ENCODE measurements at regions not wholly inside any gene's neighbourhood (a gene's known extent, or its start where the extent isn't known, plus 50 kb on each side); places are given as distances from the start of the nearest gene placed in this dataset.

GRCh38 chr13:97715763-97716162 is 237.7 kb upstream of the IPO5 start:
- POLR2A ChIA-PET = no interaction called here
- ATAC-seq (no peak), DNase-seq (no peak)
- Mint-ChIP-seq H3K9me3 (ENCODE audit: insufficient read depth) (no peaks in the 10 kb centered on the region), H3K27me3 (ENCODE audit: low read depth) (no peaks in the 10 kb centered on the region), H3K36me3 (ENCODE audit: low read depth) (no peaks in the 10 kb centered on the region), H3K4me3 (no peak overlapping the region), H3K27ac (no peak overlapping the region), H3K4me1 (ENCODE audit: low read depth) (no peaks in the 10 kb centered on the region)
- CTCF ChIA-PET = no interaction called here

DNA sequence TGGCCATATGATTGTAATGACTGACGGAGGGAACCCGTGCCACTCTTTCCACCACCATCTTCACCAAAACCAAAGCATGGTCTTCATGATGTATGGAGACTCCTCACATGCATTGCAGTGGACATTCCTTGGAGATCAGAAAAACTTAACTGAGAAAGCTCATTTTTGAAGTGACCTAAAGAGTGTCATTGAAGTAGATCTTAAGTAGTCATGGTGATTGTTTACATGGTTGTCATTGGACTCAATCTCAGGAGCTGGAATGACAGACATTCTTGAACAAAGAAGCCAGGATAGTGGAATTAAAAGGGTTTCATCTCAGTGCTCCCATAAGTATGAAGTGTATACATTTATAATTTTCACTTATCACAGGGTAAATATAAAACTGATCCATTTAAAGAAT is 236.7 kb upstream of the IPO5 start:
- Mint-ChIP-seq H3K27ac (no peak overlapping the region), H3K36me3 (ENCODE audit: low read depth) (no peaks in the 10 kb centered on the region), H3K27me3 (ENCODE audit: low read depth) (no peaks in the 10 kb centered on the region), H3K4me3 (no peak overlapping the region), H3K4me1 (ENCODE audit: low read depth) (no peaks in the 10 kb centered on the region), H3K9me3 (ENCODE audit: insufficient read depth) (no peaks in the 10 kb centered on the region)
- CTCF ChIA-PET = interaction anchor here (0.7 kb wide), 1 partner anchor 134 kb away, joined by 3 read pairs; no protein-coding TSS in a partner anchor
- POLR2A ChIA-PET = no interaction called here
- DNase-seq (no peak), ATAC-seq (no peak)

GRCh38 chr13:97719736-97720135 is 233.7 kb upstream of the IPO5 start:
- H3K4me3 Mint-ChIP-seq = no peak overlapping the region
- no peaks in the 10 kb centered on the region for H3K9me3 Mint-ChIP-seq (ENCODE audit: insufficient read depth)
- DNase-seq = no peak
- no peak for ATAC-seq
- ChIA-PET POLR2A (no interaction called here), CTCF (no interaction called here)
- peaks cover 3% of the 10 kb centered on the region for H3K27me3 Mint-ChIP-seq (ENCODE audit: low read depth)
- no peaks in the 10 kb centered on the region for H3K36me3 Mint-ChIP-seq (ENCODE audit: low read depth)
- H3K4me1 Mint-ChIP-seq (ENCODE audit: low read depth) = no peaks in the 10 kb centered on the region
- no peak overlapping the region for H3K27ac Mint-ChIP-seq

DNA sequence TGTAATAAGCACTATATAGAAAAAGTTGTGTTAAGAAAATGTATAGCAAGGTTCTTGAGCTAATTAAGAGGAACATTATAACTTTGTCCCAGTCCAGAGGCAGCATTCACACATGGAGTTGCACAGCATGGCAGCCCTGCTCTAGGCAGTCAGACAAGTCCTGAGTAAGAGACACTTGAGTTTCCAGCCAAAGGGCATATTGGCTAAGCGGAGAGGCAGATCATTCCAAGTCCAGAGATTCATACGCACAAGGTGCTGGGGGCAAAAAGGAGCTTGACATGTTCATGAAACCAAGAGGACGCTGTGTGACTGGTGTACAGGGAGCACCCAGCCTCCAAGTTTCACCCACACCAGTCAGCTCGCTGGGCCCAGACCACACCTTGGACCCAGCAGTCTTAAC is 232.6 kb upstream of the IPO5 start:
- CTCF ChIA-PET = no interaction called here
- no peak for DNase-seq
- no peak overlapping the region for H3K27ac Mint-ChIP-seq
- peaks cover 3% of the 10 kb centered on the region for H3K27me3 Mint-ChIP-seq (ENCODE audit: low read depth)
- H3K4me1 Mint-ChIP-seq (ENCODE audit: low read depth) = no peaks in the 10 kb centered on the region
- no peak overlapping the region for H3K4me3 Mint-ChIP-seq
- no peak for ATAC-seq
- POLR2A ChIA-PET = no interaction called here
- no peaks in the 10 kb centered on the region for H3K36me3 Mint-ChIP-seq (ENCODE audit: low read depth)
- H3K9me3 Mint-ChIP-seq (ENCODE audit: insufficient read depth) = no peaks in the 10 kb centered on the region

DNA sequence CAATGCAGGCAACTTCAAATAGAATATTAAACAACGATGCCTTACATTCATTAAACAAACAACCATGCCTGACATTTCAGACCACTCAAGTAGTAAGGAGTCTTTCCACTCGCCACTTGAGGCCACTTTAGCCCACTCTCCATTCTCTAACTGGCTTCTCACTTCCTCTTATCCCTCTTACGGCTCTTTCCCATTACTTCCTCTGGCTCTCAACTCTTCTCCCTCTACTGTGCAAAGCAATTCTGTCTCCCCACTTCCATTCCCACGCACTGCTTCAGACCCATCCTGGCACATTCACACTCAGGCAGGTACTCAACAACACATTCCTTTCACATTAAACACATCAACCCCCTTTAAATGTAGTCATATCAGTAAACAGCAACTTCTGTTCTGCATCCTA is 229.8 kb upstream of the IPO5 start:
- Mint-ChIP-seq H3K9me3 (ENCODE audit: insufficient read depth) (no peaks in the 10 kb centered on the region), H3K27ac (no peak overlapping the region), H3K4me1 (ENCODE audit: low read depth) (no peaks in the 10 kb centered on the region), H3K27me3 (ENCODE audit: low read depth) (peaks cover 3% of the 10 kb centered on the region), H3K4me3 (no peak overlapping the region), H3K36me3 (ENCODE audit: low read depth) (no peaks in the 10 kb centered on the region)
- DNase-seq (no peak), ATAC-seq (no peak)
- ChIA-PET POLR2A (no interaction called here), CTCF (no interaction called here)

DNA sequence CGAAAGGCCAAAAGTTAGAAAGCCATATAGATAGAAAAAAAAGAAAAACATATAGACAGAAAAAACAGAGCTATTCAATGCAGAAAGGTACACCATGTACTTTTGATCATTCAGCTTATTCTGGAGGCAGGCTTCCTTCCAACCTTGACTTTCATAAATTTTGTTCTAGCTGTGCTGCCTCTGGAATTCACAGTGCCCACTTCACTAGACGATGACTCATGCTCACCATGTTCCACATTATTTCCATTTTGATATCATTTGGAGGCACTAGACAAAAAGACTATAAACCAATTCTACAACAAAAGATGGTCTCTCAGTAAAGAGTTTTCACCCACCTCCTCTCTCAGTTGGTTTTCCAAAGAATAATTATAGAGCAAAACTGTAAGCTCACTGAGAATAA is 229.0 kb upstream of the IPO5 start:
- Mint-ChIP-seq H3K27ac (no peak overlapping the region), H3K27me3 (ENCODE audit: low read depth) (peaks cover 3% of the 10 kb centered on the region), H3K36me3 (ENCODE audit: low read depth) (no peaks in the 10 kb centered on the region), H3K9me3 (ENCODE audit: insufficient read depth) (no peaks in the 10 kb centered on the region), H3K4me1 (ENCODE audit: low read depth) (no peaks in the 10 kb centered on the region), H3K4me3 (no peak overlapping the region)
- ChIA-PET POLR2A (no interaction called here), CTCF (no interaction called here)
- DNase-seq (no peak), ATAC-seq (no peak)

- Mint-ChIP-seq H3K4me1 (ENCODE audit: low read depth) (no peaks in the 10 kb centered on the region), H3K9me3 (ENCODE audit: insufficient read depth) (no peaks in the 10 kb centered on the region), H3K36me3 (ENCODE audit: low read depth) (no peaks in the 10 kb centered on the region), H3K4me3 (no peak overlapping the region), H3K27me3 (ENCODE audit: low read depth) (peaks cover 3% of the 10 kb centered on the region), H3K27ac (no peak overlapping the region)
- DNase-seq (no peak), ATAC-seq (no peak)
- POLR2A ChIA-PET = no interaction called here
- CTCF ChIA-PET = no interaction called here
Observed at GRCh38 chr13:97726664-97727280, 226.7 kb upstream of the IPO5 start.

- no peak for ATAC-seq
- no peaks in the 10 kb centered on the region for H3K36me3 Mint-ChIP-seq (ENCODE audit: low read depth)
- no peaks in the 10 kb centered on the region for H3K4me1 Mint-ChIP-seq (ENCODE audit: low read depth)
- DNase-seq = no peak
- H3K27ac Mint-ChIP-seq = no peak overlapping the region
- H3K27me3 Mint-ChIP-seq (ENCODE audit: low read depth) = peaks cover 3% of the 10 kb centered on the region
- POLR2A ChIA-PET = no interaction called here
- CTCF ChIA-PET = no interaction called here
- H3K9me3 Mint-ChIP-seq (ENCODE audit: insufficient read depth) = no peaks in the 10 kb centered on the region
- H3K4me3 Mint-ChIP-seq = no peak overlapping the region
Observed at GRCh38 chr13:97727991-97728390, 225.5 kb upstream of the IPO5 start.

DNA sequence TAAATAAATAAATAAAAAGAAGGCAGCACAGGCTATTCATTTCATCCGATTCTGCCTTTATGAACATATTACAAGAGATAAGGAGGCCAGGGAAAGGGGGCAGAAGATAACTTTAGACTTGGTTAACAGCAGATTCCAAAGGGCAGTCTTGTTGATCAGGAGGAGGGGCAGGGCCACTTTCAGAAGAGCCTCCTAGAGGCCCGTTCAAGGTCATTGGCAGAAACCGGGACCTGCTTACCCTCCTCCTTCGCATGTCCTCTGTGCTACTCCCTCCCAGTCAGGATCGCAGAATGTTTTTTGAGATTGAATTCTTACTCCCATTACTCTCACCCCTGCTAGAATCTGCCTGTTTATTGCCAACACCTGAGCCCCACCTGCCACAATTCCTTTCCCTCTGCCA is 217.0 kb upstream of the IPO5 start:
- Mint-ChIP-seq H3K4me1 (ENCODE audit: low read depth) (no peaks in the 10 kb centered on the region), H3K9me3 (ENCODE audit: insufficient read depth) (no peaks in the 10 kb centered on the region), H3K27ac (no peak overlapping the region), H3K4me3 (no peak overlapping the region), H3K27me3 (ENCODE audit: low read depth) (no peaks in the 10 kb centered on the region), H3K36me3 (ENCODE audit: low read depth) (no peaks in the 10 kb centered on the region)
- ChIA-PET CTCF (no interaction called here), POLR2A (no interaction called here)
- DNase-seq = no peak
- ATAC-seq = no peak

DNA sequence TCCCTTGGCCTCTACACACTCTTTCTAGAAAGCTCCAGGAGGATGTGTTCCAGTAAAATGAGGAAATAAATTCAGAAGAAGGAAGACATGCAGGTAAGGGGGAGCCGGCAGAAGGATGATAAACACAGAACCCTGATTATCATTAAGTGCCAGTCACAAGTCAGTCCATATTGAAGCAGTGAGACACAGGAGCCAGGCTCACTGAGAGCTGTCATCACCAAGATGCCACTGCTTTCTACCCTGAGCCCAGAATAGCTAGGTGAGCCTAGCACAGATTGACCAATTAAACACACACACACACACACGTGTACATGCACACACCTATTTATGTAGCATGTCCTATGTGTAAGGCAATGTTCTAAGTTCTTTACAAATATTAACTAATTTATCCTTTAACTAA is 211.4 kb upstream of the IPO5 start:
- Mint-ChIP-seq H3K27ac (no peak overlapping the region), H3K4me3 (no peak overlapping the region), H3K27me3 (ENCODE audit: low read depth) (no peaks in the 10 kb centered on the region), H3K4me1 (ENCODE audit: low read depth) (no peaks in the 10 kb centered on the region), H3K9me3 (ENCODE audit: insufficient read depth) (no peaks in the 10 kb centered on the region), H3K36me3 (ENCODE audit: low read depth) (no peaks in the 10 kb centered on the region)
- ChIA-PET POLR2A (no interaction called here), CTCF (no interaction called here)
- ATAC-seq = no peak
- DNase-seq = no peak

GRCh38 chr13:97743938-97744337 is 209.5 kb upstream of the IPO5 start:
- Mint-ChIP-seq H3K9me3 (ENCODE audit: insufficient read depth) (no peaks in the 10 kb centered on the region), H3K27ac (no peak overlapping the region), H3K36me3 (ENCODE audit: low read depth) (no peaks in the 10 kb centered on the region), H3K27me3 (ENCODE audit: low read depth) (no peaks in the 10 kb centered on the region), H3K4me3 (no peak overlapping the region), H3K4me1 (ENCODE audit: low read depth) (no peaks in the 10 kb centered on the region)
- ATAC-seq (no peak), DNase-seq (no peak)
- CTCF ChIA-PET = no interaction called here
- POLR2A ChIA-PET = no interaction called here

GRCh38 chr13:97746649-97747048 is 206.8 kb upstream of the IPO5 start:
- H3K4me1 Mint-ChIP-seq (ENCODE audit: low read depth) = no peaks in the 10 kb centered on the region
- H3K4me3 Mint-ChIP-seq = no peak overlapping the region
- no peak overlapping the region for H3K27ac Mint-ChIP-seq
- ChIA-PET POLR2A (interaction anchor here (0.6 kb wide), 1 partner anchor 290 kb away, joined by 4 read pairs; no protein-coding TSS in a partner anchor), CTCF (no interaction called here)
- ATAC-seq (no peak), DNase-seq (no peak)
- H3K36me3 Mint-ChIP-seq (ENCODE audit: low read depth) = no peaks in the 10 kb centered on the region
- H3K27me3 Mint-ChIP-seq (ENCODE audit: low read depth) = no peaks in the 10 kb centered on the region
- H3K9me3 Mint-ChIP-seq (ENCODE audit: insufficient read depth) = no peaks in the 10 kb centered on the region

DNA sequence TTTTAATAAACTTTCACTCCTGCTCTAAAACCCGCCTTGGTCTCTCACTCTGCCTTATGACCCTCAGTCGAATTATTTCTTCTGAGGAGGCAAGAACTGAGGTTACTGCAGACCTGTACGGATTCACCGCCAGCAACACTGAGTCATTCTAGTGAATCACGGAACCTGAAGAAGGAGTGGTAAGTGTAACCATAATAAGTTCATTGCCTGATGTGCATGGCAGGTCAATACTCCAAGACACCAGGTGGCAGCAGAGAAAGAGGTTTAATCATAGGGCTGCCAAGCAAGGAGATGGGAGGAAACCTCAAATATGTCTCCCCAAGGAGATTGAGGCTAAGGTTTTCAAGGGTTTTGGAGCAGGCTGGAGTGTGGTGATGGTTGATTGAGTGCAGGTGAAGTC is 204.3 kb upstream of the IPO5 start:
- H3K9me3 Mint-ChIP-seq (ENCODE audit: insufficient read depth) = no peaks in the 10 kb centered on the region
- no peaks in the 10 kb centered on the region for H3K36me3 Mint-ChIP-seq (ENCODE audit: low read depth)
- ChIA-PET POLR2A (no interaction called here), CTCF (no interaction called here)
- DNase-seq (no peak), ATAC-seq (no peak)
- no peak overlapping the region for H3K4me3 Mint-ChIP-seq
- no peaks in the 10 kb centered on the region for H3K27me3 Mint-ChIP-seq (ENCODE audit: low read depth)
- H3K4me1 Mint-ChIP-seq (ENCODE audit: low read depth) = no peaks in the 10 kb centered on the region
- H3K27ac Mint-ChIP-seq = no peak overlapping the region

Measured in activated CD8-positive, alpha-beta T cell treated with anti-CD3 and anti-CD28 coated beads, Interleukin-2, amount 10 ng/mL, durations not matched to agents 7 days and 5 days (primary cell).